Epithelial cell of prostate (primary cell): ENCODE measurements at regions not wholly inside any gene's neighbourhood (a gene's known extent, or its start where the extent isn't known, plus 50 kb on each side); places are given as distances from the start of the nearest gene placed in this dataset.
"Not testable (repeated sequence)": the region's sequence is repeated elsewhere in the genome, so short reads cannot be mapped to it uniquely, and the experiment has no call there.

Source experiments
- DNase-seq: peaks from one replicate; pipeline ENCODE4 v3.0.0-alpha.2; 2011; ENCODE audit warnings: low read depth, low spot score
- H3K27ac ChIP-seq: fragments of 450-650 bp; 2 replicates; pipeline ENCODE4 v1.5.1; 2017; ENCODE audit warnings: mild to moderate bottlenecking

DNA sequence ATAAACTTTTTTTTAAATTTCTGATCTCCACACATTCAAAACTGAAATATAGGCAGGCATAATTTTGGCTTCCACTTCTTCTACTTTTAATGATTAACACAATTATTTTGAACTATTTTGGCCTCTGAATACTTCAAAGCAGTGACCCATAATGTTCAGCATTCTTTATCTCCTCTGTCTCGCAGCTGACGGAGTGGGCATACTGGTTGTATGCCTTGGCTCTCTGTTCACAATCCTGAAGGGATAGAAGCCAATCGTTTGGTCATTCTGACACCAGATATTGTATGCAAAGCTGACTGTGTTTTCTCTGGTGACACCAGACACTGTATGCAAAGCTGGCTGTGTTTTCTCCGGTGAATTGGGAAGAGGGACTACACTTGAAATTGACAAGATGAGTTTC lies 833.0 kb downstream of the EFNB2 start:
- no peak for DNase-seq
- H3K27ac ChIP-seq = no peak overlapping the region

DNA sequence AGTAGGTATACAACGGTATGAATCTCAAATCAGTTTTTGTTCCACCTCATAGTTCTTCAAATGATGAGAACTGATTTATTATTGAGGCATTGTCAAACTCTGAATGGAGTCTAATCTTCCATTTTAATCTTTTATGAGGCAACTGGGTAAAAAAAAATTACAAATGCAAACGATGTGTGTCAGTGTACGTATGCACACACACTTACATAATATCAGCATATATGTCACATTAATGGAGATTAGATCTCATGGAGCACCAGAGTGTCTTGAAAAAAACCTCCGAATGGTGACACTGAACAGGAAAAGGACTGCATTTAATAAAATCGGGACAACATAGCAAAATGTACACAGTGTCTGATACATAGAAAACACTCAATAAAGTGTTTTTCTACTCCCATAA lies 842.7 kb downstream of the EFNB2 start:
- no peak for DNase-seq
- H3K27ac ChIP-seq = no peak overlapping the region

DNA sequence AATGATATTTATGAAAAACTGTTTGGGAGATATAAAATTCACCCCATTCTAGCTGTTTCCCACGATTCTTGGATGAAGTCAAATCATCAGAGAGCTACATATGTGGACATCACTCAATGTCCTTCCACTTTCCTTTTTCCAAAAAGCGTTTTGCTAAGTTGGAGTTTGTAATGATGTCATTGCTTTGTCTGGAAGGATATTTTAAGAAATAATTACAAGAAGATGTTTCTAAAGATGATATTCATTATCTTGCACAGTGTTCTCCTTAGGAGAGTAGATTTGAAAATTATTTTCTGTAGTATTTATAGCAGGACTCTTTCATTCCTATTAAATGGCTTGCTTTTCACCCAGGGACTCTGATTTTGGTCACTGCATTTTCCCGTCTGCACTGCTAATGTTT lies 851.2 kb downstream of the EFNB2 start:
- H3K27ac ChIP-seq = no peak overlapping the region
- no peak for DNase-seq

DNA sequence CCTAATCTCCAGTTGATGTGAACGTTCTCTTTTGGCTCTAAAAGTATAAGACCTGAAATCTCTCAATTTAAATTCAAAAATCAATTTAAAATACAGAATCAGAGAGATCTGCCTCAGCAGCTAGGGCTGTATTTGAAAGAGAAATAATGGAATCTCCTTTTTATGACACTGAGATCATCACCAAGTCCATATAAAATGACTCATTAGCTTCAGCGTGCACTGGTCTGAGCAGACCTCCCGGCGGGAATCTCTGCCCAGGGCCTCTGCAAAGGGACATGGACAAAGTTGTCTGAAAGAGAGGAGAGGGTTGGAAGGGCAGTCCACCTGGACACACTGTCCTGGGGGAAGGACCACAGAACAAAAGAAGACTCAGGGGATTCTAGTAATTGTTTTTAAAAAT lies 855.6 kb downstream of the EFNB2 start:
- no peak for DNase-seq
- no peak overlapping the region for H3K27ac ChIP-seq

DNA sequence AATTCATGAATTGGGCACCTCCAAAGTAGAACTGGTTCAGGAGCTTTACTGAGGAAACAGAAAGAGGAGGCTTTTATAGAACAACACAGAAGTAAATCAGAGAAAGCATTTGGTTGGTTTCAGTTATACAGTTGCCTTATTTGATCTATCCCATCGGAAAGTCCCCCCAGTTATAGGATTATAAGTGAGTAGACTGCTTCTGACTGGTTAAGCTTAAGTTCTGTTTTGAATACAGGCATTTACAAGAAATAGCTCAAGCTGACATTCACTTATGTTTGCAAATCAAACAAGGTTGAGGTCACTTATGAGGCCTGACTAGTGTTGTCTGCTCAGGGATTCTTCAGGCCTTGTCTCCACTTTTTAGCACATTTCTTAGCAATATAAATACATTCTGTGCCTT lies 857.4 kb downstream of the EFNB2 start:
- no peak overlapping the region for H3K27ac ChIP-seq
- no peak for DNase-seq

DNA sequence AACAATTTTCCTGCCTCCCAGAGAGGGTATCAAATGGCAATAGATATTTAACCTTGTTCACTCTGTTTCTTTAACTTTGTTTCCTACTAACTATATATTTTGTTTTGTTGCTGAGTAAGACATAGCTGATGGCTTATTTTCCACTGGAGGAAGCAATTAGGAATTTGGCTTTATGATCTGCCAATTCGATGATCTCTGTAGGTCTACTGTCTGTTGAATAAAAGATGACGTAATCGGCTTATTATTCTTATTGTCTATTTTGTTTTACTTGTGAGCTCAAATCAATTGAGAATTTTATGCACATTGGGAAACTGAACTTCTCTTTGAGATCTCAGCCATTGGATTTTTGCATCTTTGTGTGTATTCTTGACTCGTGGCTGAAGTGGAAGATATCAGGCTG lies 862.6 kb downstream of the EFNB2 start:
- no peak overlapping the region for H3K27ac ChIP-seq
- DNase-seq = no peak

DNA sequence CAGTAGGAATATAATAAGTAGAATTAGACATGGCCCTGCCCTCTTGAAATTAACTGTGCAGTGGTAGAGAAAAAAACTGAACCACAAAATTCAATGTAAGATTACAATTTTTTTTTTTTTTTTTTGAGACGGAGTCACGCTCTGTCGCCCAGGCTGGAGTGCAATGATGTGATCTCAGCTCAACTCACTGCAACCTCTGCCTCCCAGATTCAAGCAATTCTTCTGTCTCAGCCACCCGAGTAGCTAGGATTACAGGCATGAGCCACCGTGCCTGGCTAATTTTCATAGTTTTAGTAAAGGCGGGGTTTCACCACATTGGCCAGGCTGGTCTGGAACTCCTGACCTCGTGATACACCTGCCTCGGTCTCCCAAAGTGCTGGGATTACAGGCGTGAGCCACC lies 864.3 kb downstream of the EFNB2 start:
- not testable (repeated sequence) for H3K27ac ChIP-seq, DNase-seq

DNA sequence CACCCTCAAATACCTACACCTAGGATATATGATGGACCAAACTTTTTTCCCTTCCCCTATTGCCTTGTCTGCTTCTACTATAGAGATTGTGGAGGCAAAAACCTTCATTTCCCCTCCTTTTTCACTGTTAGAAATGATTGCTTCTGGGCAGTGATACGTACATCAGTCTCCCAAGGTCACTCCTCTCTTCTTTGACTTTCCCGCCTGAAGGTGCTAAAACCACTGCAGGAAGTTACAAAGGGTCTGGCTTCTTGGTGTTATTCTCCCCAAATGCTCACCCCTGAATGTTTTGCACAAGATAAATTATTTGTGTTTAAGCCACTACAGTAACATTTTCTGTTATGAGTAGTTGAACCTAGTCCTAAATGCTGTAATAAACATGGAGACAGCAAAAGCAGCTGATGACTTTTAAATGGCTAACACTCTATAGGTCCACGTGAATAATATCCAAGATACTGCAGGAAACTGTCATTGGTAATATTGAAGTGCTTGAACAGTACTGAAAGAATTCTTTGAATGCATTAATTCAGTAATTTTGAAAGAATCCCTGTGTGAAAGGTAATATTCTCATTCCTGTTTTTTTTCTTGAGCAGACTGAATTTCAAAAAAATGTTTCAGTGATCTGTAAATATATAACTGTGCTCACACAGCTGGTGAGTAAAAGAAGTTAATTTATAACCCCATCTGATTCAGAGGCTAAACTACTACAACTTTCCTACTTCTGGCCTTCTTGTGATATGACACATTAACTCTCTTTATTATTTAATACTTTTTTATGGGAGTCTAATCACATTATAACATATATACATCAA lies 865.1 kb downstream of the EFNB2 start:
- no peak for DNase-seq
- H3K27ac ChIP-seq = no peak overlapping the region

DNA sequence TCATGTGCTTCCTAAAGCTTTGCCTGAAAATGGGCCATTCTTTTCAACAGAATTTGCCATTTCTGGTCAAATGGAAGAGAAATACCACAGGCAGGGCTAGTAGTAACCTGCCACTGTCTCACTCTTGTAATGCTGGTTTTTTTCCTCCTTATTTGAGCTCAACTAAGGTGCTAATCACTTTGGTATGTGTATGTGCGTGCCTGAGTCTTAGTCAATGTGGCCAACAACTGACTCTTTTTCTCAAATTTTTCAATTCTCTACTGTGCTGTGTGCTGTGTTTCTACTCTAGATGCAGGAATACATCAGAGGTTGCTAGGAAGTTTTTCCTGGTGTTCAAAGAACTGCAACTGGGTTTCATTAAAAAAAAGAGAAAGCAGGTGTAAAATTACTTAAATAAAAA lies 870.2 kb downstream of the EFNB2 start:
- peak; percentile 10 for DNase-seq
- H3K27ac ChIP-seq = peak overlapping the region; percentile 49

DNA sequence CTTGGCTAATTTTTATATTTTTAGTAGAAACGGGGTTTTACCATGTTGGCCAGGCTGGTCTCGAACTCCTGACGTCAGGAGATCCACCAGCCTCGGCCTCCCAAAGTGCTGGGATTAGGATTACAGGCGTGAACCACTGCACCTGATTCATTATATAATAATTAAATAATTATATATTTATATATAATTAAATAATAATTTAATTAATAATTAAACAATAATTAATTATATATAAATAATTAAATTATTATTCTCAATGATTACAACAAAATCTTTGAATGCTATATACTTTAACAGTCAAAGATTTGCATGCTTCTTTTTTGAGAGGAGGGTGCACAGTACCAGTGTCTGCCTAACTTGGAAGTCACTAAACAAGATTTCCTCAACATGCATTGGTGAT lies 872.3 kb downstream of the EFNB2 start:
- DNase-seq = no peak
- no peak overlapping the region for H3K27ac ChIP-seq

DNA sequence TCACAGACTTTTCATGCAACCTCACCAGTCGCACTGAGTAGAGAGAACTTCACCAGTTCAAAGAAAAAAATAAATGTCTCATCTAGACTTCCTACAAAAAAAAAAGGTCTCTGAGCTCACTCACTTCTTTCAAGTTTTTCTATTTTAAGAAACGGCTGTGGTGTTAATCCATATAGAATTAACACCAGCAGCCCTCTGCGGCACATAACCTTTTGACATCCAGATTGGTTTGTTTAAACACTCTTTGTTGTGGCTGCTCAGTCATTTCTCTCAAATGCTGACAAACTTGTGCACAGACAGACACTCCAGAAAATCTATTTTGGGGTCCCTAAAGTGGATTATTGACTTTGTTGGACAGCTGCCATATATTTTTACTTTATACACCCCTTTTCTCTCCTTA lies 874.9 kb downstream of the EFNB2 start:
- no peak for DNase-seq
- no peak overlapping the region for H3K27ac ChIP-seq

DNA sequence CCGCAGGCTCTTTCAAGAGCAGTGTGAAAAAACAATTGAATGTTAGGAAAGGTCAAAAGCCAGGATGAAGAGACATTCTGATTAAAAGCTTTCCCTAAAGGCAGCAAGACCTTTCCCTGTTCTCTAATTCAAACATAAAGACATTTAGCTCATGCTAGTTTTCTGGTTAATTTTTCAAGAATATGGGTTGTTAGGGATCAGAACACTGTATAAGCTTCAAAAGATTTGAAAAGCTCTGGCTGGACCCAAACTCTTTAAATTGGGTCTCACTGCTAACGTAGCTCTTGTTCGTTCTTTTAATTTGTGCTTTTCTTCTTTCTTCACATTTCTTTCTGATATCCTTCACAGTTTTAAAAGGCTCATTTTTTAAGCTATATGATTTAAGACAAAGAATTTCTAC lies 877.0 kb downstream of the EFNB2 start:
- DNase-seq = no peak
- no peak overlapping the region for H3K27ac ChIP-seq

DNA sequence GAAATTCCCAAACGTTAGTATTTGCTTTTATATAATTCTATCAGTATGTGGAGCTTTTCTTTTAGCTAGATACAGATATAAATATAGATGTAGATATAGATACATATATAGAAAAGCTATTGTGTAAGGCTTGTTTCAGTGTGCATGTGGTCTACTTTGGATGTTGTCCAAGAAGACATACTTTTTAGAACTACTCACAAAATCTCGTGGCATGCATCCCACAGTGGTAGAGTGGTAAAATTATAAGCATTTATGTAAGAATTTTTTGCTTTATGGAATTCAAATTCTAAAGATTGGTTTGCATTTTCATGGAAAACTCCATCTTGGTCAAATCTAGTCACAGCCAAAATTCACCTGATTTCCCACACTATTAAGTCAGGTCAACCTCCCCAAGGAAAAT lies 880.4 kb downstream of the EFNB2 start:
- peak; percentile 18 for DNase-seq

DNA sequence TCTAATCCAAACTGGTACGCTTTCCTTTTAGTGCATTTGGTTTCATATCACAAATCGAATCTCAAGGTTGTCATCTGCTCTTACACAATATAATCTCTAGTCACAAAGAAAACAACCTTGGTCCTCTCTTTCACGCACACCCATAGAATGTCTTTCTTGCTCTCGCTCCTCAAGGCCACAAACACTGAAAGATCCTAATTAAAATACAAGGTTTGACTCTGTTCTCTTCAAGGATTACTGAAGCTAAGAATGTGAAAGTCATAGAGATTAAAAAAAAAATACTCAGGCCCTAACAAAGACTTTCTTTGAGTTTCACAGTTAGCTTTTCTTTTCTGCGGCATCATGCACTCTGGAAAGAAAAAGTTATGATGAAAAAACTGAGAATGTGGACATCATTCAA lies 891.5 kb downstream of the EFNB2 start:
- H3K27ac ChIP-seq = no peak overlapping the region

More for the DNA sequence above, 880.4 kb downstream of the EFNB2 start:
- H3K27ac ChIP-seq = no peak overlapping the region

DNA sequence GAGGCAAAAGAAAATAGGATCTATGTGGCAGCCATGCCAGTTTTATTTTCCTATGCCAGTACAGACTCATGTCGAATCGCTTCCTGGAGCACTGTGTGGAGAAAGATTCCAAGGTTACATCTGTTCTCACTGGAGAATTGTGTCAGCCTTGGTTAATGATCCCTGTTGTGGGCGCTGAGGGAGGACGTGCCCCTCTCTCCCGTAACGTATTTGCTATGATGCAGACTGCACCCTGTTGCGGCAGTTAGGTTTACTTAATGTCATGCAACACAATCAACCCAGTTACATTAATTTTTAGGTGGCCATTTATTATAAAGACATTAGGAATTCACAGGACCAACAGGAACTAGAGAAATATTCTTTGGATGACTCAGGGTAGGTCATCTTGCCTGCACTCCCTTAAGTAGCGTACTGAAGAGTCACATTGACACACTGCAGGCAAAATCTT lies 892.9 kb downstream of the EFNB2 start:
- no peak overlapping the region for H3K27ac ChIP-seq
- no peak for DNase-seq

More for the DNA sequence above, 891.5 kb downstream of the EFNB2 start:
- no peak for DNase-seq

DNA sequence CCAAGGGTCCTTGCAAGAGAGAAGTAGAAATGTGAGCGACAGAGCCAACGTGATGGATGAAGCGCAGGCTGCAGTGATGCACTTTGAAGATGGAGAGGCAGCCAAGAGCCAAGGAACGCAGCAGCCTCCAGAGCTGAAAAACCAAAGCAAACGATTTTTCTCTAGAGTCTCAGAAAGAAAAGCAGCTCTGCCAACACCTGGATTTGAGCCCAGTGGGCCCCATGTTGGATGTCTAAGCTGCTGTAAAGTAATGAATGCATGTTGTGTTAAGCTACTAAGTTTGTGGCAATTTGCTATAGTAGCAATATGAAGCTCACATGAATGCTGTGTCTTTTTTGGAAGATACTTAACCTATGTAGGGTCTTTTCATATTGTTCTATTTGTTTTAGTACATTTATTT lies 894.3 kb downstream of the EFNB2 start:
- H3K27ac ChIP-seq = no peak overlapping the region
- no peak for DNase-seq

DNA sequence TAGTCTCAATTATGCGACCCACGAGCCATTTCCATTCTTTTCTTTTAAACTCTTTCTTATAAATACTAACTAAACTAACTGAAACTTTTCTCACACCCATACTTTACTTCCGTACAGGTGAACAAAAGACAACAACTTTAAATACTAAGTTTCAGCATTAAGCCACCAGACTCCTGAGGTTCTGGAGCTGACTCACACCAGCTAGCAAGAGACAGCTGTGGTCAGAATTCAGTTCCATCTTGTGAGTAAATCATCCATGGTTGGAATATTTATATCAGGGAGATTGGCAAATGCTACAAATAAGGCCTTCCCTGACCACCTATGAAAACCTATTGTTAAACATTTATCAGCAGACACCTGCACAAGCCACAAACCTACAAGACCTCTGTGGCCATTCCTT lies 897.0 kb downstream of the EFNB2 start:
- H3K27ac ChIP-seq = no peak overlapping the region
- no peak for DNase-seq

DNA sequence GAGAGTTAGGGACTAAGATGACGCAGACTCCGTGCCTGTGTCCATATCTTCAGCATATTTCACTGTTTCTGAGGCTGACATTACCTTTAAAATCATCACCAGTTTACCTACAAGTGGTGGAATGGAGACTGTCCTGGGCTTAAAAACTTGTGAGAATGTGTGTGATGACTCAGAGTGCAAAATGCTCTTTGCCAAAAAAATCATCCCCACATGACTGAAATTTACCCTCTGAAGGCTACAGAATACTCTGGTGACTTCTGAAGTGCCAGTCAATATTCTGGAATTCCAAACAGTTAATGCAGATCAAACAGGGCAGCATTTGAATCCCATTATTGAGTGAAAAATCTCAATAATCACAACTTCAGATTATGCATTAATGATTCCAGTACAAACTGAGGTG lies 901.4 kb downstream of the EFNB2 start:
- no peak overlapping the region for H3K27ac ChIP-seq
- no peak for DNase-seq

DNA sequence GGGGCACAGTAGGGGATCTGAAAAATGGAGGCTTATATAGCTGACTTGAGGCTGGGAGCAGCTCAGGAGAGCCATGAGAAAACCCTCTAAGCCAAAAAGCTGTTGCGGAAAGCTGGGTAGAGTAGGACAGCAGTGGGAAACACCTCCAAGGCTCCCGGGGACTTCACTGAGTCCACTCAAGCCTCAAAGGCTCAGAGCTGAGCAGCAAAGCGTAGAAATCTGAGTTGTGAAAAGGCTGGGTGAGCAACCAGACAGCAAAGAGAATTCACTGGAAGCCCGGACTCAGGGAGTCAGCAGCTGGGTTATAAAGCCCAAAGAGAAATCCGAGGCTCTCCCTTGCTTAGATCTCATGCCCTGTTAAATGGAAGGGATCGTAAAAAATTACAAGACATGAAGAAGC lies 905.0 kb downstream of the EFNB2 start:
- no peak for DNase-seq
- no peak overlapping the region for H3K27ac ChIP-seq

DNA sequence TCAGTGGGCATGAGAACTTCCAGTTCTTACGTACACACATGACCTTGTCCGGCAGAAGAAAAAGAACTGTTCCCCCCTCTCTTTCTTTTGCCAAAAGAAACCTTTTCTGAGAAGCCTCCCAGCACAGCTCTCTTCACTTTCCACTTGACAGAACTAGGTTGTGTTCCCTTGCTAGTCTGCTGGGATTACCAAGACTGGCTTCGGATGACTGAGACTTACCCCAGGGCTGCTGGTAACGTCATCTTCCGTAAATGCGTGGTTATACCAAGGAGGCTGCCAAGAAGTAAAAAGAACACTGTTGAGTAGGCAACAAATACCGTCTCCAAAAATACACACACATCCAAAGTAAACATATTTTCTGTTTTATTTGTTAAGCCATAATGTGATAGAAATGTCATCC lies 908.2 kb downstream of the EFNB2 start:
- no peak for DNase-seq

DNA sequence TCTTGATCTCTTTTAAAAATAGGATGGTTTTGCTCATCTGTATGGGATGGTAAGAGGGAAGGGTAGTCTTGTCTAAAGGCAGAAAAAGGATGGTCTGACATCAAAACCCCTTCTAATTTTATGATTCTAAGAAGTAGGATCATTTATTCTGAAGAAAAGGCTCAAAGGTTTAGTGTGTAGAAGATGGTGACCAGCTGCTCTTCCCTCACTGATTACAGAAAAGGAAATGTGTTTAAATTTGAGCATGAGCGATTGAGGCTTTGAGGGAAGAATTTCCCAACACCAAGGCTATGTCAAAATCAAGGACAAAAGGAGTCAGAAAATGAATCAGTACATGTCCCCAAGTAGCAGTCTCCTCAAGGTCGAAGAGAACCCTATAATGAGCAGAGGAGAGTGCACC lies 909.8 kb downstream of the EFNB2 start:
- no peak for DNase-seq

More for the DNA sequence above, 908.2 kb downstream of the EFNB2 start:
- H3K27ac ChIP-seq = no peak overlapping the region

DNA sequence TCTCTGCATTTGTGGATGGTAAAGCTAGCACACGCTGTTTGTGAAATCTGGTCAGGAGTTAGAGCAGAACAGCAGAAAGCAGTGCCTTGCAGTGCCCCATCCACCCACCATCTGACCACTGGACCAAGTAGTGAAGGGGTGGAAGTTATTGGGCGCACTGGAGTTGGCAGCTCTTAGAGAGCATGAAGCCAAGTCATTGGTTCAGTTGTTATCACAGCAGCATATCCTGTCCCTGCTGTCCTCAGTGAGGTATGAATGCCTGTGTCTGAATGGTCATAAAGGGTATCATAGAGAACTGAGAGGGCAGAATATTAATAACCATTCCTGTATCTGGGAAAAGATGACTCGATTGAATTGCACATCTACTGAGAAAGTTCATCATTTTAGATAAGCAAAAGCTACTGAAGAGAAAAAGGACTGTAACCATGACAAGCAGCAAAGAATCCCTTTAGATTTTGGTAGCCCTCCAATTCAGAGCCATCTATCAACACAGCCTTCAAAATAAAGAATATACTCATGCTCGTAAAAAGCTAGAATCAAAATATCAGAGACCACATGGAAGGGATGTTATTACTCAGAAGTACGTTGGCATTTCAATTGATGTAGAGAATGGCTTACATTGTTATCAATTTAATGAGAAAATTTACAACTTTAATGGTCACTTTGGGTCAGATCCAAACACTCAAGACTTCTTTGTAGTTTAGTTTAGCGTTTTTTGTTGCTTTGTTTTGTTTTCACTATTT lies 919.0 kb downstream of the EFNB2 start:
- H3K27ac ChIP-seq = no peak overlapping the region
- no peak for DNase-seq

More for the DNA sequence above, 909.8 kb downstream of the EFNB2 start:
- H3K27ac ChIP-seq = no peak overlapping the region
